Iris pigment epithelial cell (primary cell): ENCODE measurements at regions not wholly inside any gene's neighbourhood (a gene's known extent, or its start where the extent isn't known, plus 50 kb on each side); places are given as distances from the start of the nearest gene placed in this dataset.
A peak's percentile ranks its signal among the peaks of the same experiment; 100 is the strongest.
"Not testable (repeated sequence)": the region's sequence is repeated elsewhere in the genome, so short reads cannot be mapped to it uniquely, and the experiment has no call there.

Experiments
- DNase-seq: peaks from one replicate; pipeline ENCODE4 v3.0.0-alpha.2; 2011; ENCODE audit warnings: low read depth

DNA sequence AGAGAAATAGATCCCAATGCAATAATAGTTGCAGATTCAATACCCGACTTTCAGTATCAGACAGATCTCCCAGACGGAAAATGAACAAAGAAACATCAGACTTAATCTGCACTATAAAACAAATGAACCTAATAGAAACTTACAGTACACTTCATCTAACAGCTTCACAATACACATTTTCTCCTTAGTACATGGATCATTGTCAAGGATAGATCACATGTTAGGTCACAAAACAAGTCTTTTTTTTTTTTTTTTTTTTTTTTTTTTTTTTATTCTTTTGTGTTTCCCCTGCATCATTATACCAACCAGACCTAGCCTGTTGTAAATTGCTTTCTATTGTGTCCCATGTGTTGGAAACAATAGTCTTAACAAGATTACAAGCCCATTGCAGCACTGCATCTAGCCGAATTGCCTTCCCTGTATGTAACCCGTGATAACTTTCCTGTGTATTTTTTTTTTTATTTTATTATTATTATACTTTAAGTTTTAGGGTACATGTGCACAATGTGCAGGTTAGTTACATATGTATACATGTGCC lies 134.0 kb upstream of the MAD2L1 start:
- not testable (repeated sequence) for DNase-seq

DNA sequence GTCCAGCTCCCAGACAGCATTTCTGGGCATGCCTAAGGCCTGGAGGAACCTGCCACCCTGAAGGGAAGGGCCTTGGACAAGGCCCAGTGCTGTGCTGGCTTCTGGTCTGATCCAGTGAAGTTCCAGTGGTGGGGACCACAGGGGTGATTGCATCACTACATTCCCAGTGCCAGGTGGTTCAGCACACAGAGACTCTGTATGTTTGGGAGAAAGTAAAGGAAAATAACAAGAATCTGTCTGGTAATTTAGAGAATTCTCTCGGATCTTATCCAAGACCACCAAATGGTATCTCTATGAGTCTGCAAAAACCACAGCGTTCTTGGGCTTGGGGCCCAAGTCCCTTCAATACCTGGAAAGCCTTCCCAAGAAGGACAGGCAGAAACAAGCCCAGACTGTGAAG lies 131.8 kb upstream of the MAD2L1 start:
- DNase-seq: no peak

DNA sequence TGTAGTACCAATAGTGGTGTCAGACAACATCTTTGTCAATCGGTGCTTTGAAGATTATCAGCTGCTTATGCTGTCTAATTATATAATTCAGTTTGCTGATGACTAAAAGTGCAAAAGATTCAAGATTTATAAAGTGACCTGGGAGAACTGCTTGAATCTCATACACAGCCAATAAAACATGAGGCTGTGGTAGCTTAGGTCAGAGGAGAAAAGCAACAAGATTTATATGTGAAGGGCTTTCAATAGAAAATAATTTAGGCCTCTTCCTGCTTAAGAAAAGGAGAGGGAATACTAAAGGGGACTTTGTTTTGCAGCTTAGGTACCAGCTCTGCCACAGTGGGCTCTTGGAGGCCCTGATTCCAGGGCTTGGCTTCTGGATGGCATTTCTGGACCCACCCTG lies 111.0 kb upstream of the MAD2L1 start:
- DNase-seq: no peak

DNA sequence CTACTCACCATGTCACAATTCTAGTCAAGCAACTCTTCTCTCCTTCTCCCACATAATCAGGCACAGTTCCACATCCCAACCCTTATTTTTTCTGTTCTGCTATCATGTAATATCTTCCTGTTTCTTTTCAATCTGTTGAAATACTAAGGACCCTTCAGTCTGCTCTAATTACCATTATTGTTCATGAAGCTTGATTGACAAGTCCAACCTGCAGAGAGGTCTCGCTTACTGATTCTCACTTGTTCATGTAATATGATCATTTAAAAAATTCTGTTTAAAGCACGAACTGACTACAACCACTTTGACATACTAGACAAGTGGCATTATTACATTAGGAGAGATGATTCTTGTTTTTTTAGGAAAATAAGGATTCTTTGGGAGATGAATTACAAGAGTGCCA lies 108.6 kb upstream of the MAD2L1 start:
- no peak for DNase-seq

DNA sequence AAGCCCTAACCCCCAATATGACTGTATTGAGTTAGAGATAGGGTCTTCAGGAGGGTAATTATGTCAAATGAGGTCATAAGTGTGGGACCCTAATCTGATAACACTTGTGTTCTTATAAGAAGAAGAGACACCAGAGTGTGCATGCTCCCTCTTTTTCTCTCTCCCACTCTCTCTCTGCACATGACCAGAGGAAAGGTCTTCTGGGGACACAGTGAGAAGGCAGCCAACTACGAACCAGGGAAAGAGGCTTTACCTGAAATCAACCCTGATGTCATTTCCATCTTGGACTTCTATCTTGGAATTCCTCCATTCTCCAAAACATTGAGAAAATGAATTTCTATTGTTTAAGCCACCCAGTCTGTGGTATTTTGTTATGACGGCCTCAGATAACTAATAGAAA lies 97.2 kb upstream of the MAD2L1 start:
- no peak for DNase-seq

DNA sequence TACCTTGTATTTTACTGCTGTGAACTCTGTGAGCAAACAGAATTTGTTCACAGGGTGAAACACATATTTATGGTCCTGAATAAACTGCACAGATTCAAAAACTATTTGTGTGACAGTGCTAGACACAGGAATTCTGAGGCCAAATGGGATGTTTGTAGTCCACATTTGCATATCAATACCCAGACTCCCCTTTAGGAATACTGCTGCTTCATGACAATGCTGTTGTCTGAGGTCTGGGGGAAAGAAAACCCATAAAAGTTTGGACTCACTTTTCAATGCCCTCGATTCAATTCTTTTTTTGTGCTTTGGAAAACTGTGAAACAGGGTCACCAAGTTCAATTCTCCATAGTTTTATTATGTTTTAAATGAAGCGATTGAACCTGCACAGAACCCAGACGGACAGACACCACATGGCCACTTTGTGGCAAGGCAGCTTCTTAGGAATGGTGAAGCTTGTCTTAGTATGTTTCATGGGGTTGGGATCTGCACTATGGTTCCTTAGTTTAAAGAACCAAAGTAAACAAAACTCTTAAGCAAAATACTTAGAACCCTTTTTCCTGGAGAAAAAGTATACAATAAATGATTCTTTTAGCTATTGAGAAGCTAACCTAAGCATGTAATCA lies 92.3 kb upstream of the MAD2L1 start:
- DNase-seq: no peak

DNA sequence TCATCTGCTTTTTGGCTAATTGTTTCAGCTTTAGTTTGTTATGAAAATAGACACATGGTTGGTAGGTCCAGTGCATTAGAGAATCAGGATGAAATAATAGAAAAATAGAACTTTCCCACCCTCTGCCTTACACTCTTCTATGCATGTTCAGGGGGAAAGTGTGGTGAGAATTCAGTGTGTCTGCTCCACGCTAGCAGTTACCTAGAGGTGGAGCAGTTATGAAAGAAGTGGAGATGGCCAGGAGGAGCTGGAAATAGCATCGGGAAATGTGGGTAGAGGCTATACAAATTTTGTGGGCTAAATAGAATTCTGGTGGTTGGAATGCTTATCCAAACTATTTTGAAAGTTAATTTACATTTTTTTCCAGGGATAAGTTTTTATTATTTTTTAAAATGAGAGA lies 91.4 kb upstream of the MAD2L1 start:
- DNase-seq: no peak

DNA sequence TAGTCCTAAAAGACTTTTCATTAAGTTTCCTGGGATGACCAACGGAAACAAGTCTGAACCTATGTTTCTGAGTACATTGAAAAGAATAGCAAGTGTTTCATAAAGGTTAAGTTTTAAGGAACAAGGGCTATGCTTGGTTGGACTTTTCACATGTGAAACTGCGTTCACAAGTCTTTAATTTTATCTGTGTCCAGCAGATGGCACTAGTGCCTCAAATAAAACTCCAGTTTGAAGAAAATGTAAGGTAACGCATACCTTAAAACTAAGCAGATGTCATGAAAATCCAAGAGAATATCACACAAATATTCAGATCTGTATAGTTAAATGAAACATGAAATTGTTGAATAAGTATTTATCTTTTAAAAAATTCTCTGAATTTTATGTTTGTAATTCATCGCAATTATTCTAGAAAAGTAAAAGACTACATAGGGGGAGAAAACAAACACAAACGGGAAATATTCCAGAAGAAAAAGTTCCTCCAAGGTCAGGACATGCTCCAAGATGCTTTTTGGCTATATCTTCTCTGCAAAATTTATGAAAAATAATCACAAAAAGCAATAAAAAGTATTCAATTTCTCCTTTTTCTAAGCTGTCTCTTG lies 89.6 kb upstream of the MAD2L1 start:
- DNase-seq: peak; percentile 88

DNA sequence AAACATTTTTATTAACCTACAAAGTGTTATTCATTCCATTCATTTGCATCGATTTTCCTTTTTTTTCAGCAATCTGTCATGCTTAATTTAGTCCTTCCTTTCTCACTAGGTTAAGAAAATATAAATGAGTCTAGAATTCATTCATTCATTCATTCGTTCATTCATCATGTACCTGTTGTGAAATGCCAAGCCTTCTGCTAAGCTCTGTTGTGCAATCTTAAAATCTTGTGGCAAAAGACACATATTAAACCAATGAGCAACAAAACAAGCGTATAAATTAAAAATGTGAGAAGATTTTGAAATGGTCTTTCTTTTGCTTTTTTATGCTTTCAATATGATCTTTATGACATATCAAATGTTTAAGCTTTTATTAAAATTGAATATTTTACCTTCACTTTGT lies 88.6 kb upstream of the MAD2L1 start:
- DNase-seq: peak; percentile 55

DNA sequence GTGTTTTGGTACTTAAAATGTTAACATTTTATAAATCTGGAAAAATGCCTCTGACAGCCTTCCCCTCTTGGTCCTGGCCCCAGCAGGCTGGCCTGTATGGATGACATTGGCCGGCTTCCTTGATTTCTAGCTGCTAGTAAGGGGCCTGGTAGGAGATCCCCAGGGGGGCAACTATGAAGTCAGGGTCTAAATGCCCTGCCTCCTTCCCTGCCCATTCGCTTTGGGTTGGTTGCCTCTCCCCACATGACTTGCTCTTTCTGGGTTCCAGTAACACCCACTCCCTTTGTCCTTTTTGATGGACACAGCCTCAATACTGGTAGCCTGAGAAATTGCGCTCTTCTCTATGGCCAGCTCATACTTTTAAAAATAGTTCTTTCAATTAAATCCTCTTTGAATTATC lies 78.0 kb upstream of the MAD2L1 start:
- DNase-seq: no peak

DNA sequence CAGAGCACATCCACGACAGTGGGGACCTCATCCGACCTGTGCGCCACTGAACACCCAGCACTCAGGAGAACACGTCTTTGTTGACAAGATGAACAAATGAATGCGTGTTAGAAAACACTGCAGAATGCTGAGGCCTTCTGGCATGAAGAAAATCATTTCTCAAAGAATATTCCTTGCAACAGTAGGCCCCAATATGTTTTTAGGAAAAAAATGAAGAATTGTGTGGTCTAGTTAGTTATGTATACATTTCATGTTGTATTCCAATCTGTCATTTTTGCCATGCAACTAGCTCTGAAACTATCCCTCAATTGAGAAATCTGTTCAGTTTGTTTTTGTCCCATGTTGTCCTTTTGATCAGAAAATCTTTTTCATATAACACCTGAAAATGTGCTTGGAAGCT lies 77.4 kb upstream of the MAD2L1 start:
- no peak for DNase-seq

DNA sequence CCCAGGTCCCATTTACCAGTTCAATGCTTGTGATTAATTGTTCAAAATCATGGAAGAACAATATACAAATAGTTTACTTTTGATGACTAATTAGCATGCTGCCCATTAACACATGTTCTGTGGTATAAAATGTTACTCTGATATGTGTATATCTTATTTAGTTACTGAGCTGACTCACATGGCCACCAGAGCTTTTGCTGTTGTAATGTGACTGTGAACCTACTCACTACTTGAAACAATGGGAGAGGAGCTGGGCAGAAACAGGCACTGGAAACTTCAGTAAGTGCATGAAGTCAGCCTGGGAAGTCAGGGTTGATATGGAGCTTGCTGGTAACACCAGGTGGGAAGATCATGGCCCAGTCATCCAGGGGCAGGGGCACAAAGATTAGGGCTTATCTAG lies 72.7 kb upstream of the MAD2L1 start:
- no peak for DNase-seq

DNA sequence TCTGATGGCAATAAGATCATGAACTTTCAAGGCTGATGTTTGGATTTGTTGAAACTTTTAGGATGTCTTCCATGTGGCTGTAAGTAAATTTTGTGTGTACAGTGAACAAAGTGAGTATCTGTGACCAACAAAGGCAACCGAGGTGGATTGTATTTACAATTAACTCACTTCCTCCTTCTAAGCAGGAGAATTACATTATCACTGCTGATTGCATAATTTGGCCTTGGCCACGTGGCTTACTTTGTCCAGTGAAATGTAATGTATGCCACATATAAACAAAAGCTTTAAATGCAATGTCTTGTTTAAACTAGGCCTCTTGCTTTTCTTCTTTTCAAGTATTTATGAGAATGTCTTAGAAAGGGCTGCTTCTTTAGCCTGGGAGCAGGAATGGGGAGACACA lies 66.3 kb upstream of the MAD2L1 start:
- peak; percentile 58 for DNase-seq

DNA sequence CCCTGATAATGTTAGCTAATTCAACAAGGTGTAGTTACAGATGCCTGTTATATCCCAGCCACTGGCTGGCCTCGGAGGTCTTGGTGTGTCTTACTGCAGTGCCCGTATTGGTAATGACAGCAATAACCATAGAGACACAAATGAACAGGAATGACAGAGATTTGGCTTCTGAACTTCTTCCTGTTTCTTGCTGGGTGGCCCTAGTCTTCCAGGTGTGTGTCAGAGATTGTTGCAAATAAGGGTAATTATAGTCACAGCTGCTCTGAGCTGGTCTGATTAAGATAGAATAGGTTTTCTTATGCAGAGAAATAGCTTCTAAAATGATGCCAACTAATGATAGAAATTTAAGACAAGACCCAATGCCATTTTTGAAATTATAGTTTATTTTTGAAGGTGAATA lies 64.1 kb upstream of the MAD2L1 start:
- DNase-seq: no peak
